Transverse colon (tissue), 4 donors: ENCODE measurements at regions not wholly inside any gene's neighbourhood (a gene's known extent, or its start where the extent isn't known, plus 50 kb on each side); places are given as distances from the start of the nearest gene placed in this dataset.

ENCODE experiments used
- EP300 ChIP-seq: sonication (generic); formaldehyde crosslinking; IDR thresholded peaks from one replicate; pipeline ENCODE4 v1.6.1; 2017; ENCODE audit warnings: antibody characterized with exemption, low read depth
- POLR2A ChIP-seq: fragments of 450-650 bp; IDR thresholded peaks from one replicate; pipeline ENCODE4 v1.6.1; 2016; ENCODE audit warnings: antibody characterized with exemption, mild to moderate bottlenecking, moderate library complexity
- POLR2AphosphoS5 ChIP-seq, 3 donors: sonication (generic); formaldehyde crosslinking; IDR thresholded peaks; one replicate each; pipeline ENCODE4 v1.6.1; 2016; ENCODE audit warnings: antibody characterized with exemption in 3 of 3
- TF ChIP-seq, protein P1 (sequence below), 5 experiments: fragments of 200-600 bp in 3 of 5; fragments of 450-650 bp in 2 of 5; sonication (generic) in 3 of 5; IDR thresholded peaks; 1 replicate in 2 of 5; 2 replicates in 3 of 5; pipeline ENCODE4 v1.5.1; 2016 to 2017; ENCODE audit warnings: antibody characterized with exemption in 5 of 5, inconsistent platforms in 3 of 5, mild to moderate bottlenecking in 2 of 5, moderate library complexity in 1 of 5

DNA sequence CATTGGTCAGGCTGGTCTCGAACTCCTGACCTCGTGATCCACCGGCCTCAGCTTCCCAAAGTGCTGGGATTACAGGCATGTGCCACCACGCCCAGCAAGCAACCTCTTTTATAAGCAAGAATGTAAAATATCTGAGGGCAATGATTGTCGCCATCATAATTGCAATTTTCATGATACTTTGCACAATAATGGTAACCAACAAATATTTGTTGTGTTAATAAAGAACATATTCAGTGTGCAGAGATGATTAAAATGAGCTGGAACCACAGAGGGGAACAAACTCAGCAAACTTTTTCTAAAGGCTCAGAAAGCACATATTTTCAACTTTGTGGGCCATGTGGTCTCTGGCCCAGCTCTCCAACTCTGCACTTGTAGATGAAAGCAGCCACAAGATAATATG, 115.2 kb upstream of the SIX2 start:
- TF ChIP-seq, protein P1, sequence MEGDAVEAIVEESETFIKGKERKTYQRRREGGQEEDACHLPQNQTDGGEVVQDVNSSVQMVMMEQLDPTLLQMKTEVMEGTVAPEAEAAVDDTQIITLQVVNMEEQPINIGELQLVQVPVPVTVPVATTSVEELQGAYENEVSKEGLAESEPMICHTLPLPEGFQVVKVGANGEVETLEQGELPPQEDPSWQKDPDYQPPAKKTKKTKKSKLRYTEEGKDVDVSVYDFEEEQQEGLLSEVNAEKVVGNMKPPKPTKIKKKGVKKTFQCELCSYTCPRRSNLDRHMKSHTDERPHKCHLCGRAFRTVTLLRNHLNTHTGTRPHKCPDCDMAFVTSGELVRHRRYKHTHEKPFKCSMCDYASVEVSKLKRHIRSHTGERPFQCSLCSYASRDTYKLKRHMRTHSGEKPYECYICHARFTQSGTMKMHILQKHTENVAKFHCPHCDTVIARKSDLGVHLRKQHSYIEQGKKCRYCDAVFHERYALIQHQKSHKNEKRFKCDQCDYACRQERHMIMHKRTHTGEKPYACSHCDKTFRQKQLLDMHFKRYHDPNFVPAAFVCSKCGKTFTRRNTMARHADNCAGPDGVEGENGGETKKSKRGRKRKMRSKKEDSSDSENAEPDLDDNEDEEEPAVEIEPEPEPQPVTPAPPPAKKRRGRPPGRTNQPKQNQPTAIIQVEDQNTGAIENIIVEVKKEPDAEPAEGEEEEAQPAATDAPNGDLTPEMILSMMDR (IDR thresholded peaks at IDR 0.05) = no peak
- no peak for TF ChIP-seq POLR2A
- no peak for TF ChIP-seq EP300
- TF ChIP-seq POLR2AphosphoS5 (IDR thresholded peaks at IDR 0.05) = no peak
